22Rv1 (cell line): ENCODE measurements at regions not wholly inside any gene's neighbourhood (a gene's known extent, or its start where the extent isn't known, plus 50 kb on each side); places are given as distances from the start of the nearest gene placed in this dataset.

Experiments
- CTCF ChIP-seq: fragments of 450-650 bp; IDR thresholded peaks from 2 replicates; pipeline ENCODE4 v1.5.1; 2017; ENCODE audit warnings: mild to moderate bottlenecking
- ZFX ChIP-seq: fragments of 450-650 bp; IDR thresholded peaks from 2 replicates; pipeline ENCODE4 v1.6.1; 2017; ENCODE audit warnings: antibody characterized with exemption, borderline replicate concordance

GRCh38 chr13:69315039-69315438, 792.6 kb upstream of the ATXN8OS start:
- TF ChIP-seq CTCF: no peak
- no peak for TF ChIP-seq ZFX
